ENCODE measurements at regions not wholly inside any gene's neighbourhood (a gene's known extent, or its start where the extent isn't known, plus 50 kb on each side); places are given as distances from the start of the nearest gene placed in this dataset.
"Not testable (repeated sequence)": the region's sequence is repeated elsewhere in the genome, so short reads cannot be mapped to it uniquely, and the experiment has no call there.

DNA sequence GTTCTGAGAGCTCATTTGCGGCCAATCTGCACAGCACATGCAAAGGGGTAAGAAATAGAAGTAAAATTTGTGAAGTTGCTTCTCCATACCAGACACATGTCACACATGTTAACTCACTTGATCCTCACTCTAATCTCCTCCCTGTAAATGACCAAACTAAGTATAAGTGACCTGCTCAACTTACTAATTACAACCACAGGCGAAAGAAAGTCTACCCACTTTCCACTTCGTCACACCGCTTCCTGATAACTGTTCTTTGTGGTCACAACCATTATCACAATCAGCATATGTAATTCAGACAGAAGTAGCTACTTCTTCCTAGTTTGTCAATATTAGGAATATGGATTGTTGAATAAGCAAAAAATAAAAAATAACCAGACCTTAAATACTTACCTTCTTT, 293.7 kb upstream of the CLEC14A start:
- in situ Hi-C loops (cut with HindIII; ENCODE audit: low sequenced_read_pairs) = no loop called here
- DNase-seq (ENCODE audit: low spot score) = no peak

DNA sequence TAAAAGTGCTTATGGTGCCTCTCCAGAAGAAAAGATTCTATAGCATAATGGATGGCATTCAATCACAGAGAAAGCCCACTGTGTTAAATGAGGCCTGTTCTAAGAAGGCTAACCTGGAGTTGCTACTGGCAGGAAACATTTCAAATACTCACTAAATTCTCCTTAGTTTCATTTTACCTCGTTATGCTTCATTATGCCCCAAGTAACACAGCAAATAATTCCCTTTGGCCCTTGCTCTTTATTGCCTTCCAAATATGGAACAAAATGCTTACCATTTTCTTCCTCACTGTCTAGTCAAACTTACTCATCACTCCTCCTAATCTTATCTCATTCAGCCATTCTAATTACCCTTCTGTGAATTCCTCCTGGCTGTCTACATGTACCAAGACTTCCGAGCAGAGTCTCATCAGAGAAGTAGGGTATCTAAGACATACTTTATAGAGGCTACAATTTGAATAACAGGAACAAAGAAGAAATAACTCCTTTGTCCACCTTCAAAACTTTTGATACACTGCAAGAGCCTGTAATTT, 292.1 kb upstream of the CLEC14A start:
- in situ Hi-C loops (cut with HindIII; ENCODE audit: low sequenced_read_pairs) = no loop called here
- DNase-seq (ENCODE audit: low spot score) = no peak

DNA sequence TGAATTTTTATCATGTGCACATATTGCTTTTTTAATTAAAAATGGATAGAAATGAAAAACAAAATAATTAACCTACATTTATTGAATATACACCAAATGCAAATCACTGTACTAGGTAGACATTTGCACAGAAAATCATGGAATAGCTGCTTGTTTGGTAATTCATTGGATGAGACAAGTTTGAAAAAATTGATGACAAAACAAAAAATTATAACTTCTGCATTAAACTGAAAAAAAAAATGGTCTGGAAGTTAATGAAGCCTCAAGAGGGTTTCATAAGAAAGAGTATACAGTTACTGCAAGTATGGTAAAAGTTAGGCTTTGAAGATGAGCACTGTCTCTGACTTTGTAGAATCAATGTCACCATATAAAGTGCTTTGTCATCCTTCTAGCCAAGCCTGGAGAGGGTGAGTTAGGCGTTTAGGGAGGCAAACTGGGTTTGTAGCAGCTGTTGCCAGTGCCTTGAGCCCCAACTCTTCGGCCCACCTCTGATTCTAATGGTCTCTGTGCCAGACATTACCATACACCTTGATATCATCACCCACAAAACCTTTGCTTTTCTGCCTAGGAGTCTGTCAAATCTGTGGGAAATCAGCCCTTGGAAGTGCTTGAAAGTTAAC, 291.1 kb upstream of the CLEC14A start:
- in situ Hi-C loops (cut with HindIII; ENCODE audit: low sequenced_read_pairs) = no loop called here
- no peak for DNase-seq (ENCODE audit: low spot score)

DNA sequence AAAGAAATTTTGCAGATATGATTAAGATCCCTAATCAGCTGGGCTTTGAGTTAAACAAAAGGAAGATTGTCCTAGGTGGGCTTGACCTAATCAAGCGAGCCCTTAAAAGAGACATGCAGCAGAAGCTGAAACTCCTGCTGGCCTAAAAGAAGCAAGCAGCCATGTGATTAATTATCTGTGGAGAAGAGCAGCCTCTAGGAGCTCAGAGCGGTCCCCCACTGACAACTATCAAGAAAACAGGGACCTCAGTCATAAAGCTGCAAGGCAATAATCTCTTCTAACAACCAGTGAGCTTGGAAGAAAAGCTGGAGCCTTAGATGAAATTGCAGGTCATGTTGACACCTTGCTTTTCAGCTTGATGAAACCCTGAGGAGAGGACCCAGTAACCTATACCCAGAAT, 288.9 kb upstream of the CLEC14A start:
- no peak for DNase-seq (ENCODE audit: low spot score)
- in situ Hi-C loops (cut with HindIII; ENCODE audit: low sequenced_read_pairs) = no loop called here

DNA sequence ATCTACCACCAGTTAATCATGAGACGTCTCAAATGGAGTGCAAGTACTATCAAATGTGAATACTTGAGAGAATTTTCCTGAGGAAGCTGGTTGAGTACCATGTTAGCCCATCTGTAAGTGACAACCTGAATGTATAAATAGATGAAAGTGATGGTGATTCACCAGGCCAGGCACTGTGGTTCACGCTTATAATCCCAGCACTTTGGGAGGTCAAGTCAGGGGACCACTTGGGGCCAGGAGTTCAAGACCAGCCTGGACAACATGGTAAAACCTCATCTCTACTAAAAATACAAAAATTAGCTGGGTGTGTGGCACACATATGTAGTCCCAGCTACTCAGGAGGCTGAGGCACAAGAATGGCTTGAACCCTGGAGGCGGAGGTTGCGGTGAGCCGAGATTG, 288.0 kb upstream of the CLEC14A start:
- DNase-seq (ENCODE audit: low spot score); in situ Hi-C loops (cut with HindIII; ENCODE audit: low sequenced_read_pairs): not testable (repeated sequence)

DNA sequence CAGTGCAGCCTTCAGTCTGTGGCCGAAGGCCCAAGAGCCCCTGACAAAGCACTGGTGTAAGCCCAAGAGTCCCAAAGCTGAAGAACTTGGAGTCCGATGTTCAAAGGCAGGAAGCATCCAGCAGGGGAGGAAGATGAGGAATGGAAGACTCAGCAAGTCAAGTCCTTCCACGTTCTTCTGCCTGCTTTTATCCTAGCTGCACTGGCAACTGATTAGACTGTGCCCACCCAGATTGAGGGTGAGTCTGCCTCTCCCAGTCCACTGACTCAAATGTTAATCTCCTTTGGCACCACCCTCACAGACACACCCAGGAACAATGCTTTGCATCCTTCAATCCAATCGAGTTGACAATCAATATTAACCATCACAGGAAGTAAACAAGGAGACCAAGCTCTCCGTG, 282.2 kb upstream of the CLEC14A start:
- in situ Hi-C loops (cut with HindIII; ENCODE audit: low sequenced_read_pairs); DNase-seq (ENCODE audit: low spot score): not testable (repeated sequence)

DNA sequence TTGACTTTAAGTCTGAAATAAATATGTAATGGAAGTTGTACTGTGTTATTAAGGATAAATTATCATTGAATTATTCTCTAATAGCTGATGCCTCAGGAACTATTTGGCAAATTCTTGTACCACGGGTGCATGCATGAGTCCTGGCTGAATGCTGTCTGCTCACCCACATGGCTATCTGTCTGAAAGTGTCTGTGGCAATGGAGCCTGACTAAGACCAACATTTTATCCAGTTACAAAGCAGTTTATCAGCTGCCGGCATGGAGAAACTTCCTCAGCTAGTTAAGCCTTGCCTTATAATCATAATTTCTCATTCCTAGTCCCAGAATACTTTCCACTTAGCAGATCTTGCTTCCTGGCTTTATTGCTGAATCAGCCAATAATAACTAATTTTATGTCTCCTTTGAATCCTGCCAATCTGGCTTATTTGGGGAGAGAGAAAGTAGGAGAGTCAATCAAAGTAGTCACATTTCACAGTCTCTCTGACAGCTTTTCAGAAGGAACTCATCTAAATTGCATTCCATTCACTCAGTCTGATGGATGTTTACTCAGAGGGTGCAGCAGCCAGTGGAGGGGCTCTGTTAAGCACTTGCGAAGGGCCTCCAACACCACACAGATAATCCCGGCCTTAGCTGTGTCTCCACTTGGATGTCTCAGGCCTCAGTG, 280.6 kb upstream of the CLEC14A start:
- DNase-seq (ENCODE audit: low spot score) = no peak
- in situ Hi-C loops (cut with HindIII; ENCODE audit: low sequenced_read_pairs) = no loop called here

DNA sequence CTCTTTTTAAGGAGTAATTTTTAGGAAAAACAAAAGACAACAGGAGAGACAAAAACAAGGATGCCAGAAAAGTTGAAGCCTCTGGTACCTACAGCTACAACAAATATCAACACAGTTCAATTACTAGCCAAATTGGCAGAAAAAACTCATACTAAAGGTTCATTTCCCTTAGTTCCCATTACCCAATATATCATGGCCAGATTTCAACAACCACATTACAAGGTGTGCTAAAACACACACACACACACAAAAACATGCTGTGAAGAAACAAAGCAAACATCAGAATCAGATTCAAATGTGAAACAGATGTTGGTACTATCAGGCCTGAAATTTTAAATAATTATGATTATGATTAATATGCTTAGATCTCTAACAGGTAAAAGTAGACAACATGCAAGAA, 272.7 kb upstream of the CLEC14A start:
- in situ Hi-C loops (cut with HindIII; ENCODE audit: low sequenced_read_pairs) = no loop called here
- no peak for DNase-seq (ENCODE audit: low spot score)

DNA sequence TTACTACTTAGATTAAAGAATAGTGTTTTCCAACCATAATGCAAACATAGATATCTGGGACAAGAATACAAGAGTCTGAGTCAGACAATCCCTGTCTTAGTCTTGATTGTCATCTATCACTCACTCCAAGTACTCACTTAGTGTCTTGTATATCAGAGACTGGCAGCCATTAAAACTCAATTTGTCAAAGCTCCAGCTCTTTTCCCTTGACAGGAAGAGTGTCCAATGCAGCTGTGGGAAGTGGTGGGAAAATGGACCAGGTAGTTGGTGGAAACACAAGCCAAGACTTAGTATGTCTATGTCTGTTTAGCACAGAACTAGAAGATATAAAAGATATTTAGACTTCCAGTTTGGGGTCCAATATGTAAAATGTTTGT, 271.6 kb upstream of the CLEC14A start:
- DNase-seq (ENCODE audit: low spot score) = no peak
- in situ Hi-C loops (cut with HindIII; ENCODE audit: low sequenced_read_pairs) = no loop called here

DNA sequence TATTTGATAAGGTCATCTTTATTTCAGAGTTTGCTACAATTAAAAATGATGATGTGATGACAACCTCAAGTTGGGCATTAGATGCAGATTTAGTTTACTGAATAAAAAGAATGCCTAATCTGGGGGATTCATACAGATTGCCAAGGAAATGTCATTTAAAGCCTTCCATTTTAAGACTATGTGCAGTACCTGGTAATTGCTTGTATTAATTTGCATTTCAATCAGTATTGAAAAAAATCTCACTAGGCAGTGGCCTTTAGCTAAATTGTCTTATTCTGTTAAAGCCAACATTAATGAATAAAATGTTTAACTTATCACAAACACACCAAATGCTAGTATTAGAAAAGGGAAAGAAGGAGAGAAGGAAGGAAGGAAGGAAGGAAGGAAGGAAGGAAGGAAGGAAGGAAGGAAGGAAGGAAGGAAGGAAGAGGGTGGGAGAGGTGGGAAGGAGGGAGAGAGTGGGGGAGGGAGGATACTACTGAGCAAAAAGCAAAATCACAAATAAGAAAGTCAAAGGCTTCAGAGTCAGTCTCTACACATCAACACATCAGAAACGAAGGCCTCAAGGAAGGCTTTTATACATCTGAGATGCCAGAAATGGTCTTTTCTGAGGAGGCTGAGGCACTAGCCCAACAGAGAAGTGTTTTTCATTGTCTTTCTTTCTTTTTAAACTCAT, 271.1 kb upstream of the CLEC14A start:
- in situ Hi-C loops (cut with HindIII; ENCODE audit: low sequenced_read_pairs) = no loop called here

DNA sequence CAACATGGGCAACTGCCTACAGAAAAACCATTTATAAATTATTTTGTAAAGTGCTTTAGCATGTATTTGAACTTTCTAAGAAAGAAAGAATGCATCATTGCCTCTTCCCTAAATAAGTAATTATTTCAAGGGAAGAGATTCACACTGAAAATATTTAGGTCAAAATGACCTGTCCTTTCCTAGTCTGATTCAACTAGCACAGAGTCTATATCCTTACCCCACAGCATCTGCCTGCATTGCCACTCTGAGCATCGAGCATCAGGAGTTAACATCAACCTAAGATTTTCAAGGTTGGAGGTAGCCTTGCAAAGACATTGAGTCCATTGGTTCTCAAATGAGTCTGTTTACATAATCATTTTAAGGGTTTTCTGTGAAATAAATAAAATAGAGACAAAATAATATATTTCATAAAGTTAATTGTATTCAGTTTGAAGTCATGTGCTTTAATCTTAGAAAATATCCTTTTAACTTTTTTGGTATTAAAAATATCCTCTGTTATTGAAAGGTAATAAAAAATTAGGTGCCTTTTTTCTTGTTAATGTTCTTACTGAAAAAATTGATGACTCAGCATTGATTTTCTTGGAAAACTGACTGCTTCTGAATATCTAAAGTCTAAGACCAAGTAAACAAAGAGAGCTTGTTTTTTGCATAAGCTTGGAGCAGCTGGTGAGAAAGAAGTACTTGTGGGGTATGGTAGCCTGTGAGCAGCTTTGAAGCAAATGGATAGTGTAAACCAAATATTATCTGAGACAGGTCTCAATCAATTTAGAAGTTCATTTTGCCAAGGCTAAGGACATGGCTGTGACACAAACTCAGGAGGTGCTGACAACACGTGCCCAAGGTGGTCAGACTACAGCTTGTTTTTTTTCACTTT, 269.0 kb upstream of the CLEC14A start:
- DNase-seq (ENCODE audit: low spot score) = no peak
- in situ Hi-C loops (cut with HindIII; ENCODE audit: low sequenced_read_pairs) = no loop called here

More for the DNA sequence above, 271.1 kb upstream of the CLEC14A start:
- no peak for DNase-seq (ENCODE audit: low spot score)

DNA sequence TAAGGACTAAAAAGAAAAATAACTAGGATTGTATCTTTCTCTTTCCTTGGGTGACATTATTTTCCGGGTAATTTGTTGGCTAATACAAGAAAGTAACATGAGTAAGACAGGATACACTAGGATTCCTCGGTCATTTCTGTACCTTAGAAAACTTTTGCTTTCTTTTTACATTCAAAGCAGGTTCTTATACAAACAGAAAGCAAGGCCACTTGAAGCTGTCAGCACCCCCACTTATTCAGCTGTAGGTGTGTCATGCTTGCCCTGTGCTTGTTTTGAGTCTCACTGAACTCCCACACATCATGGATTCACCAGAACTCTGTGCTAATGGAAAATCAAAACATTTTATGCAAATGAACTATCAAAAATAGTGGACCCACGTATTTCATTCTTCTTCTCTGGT, 266.8 kb upstream of the CLEC14A start:
- no peak for DNase-seq (ENCODE audit: low spot score)
- in situ Hi-C loops (cut with HindIII; ENCODE audit: low sequenced_read_pairs) = no loop called here

DNA sequence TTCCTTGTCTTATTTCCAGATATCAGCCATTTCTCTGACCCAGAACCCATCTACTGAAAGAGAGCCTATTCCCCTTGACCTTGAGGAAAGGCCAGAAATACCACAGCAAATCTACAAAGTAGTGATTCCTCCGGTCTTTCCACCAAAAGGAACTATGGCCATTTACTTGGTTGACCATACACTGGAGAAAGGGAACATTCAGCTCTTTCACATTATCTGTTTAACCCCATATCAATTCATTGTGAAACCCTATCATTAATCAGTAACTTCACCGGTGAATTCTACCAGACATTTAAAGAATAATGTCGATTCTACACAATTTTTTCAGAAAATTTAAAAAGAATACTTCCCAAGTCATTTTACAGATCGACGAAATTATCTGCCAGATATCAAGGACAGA, 265.7 kb upstream of the CLEC14A start:
- no peak for DNase-seq (ENCODE audit: low spot score)
- in situ Hi-C loops (cut with HindIII; ENCODE audit: low sequenced_read_pairs) = no loop called here

DNA sequence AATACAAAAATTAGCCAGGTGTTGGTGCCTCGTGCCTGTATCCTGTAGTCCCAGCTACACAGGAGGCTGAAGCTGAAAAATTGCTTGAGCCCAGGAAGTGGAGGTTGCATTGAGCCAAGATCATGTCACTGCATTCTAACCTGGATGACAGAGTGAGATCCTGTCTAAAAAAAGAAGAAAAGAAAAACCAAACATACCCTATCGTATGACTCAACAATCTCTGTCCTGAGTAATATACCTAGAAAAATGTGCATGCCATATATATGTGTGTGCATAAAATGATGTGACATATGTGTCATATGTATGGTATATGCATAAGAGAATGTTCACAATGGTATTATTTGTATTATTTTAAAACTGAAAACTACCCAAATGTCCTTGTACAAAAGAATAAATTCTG, 261.5 kb upstream of the CLEC14A start:
- DNase-seq (ENCODE audit: low spot score) = no peak
- in situ Hi-C loops (cut with HindIII; ENCODE audit: low sequenced_read_pairs) = no loop called here

DNA sequence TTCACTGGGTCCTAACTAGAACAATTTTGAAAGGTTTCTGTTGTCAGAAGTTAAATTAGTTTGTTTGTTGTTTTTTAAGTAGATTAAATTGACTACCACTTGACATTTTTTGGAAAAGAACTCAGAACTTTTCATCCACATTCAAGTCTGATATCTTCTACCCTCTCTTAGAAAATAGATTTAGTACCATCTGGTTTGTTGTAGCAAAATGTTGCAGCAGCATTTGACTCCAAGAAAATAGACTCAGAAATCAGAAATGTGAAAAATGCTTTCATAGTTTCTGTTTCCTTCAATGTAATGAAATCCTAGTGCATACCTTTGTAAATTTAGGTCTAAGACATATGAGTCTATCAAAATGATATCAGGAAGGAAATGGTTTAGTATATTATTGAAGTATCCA, 256.3 kb upstream of the CLEC14A start:
- no peak for DNase-seq (ENCODE audit: low spot score)
- in situ Hi-C loops (cut with HindIII; ENCODE audit: low sequenced_read_pairs) = no loop called here

DNA sequence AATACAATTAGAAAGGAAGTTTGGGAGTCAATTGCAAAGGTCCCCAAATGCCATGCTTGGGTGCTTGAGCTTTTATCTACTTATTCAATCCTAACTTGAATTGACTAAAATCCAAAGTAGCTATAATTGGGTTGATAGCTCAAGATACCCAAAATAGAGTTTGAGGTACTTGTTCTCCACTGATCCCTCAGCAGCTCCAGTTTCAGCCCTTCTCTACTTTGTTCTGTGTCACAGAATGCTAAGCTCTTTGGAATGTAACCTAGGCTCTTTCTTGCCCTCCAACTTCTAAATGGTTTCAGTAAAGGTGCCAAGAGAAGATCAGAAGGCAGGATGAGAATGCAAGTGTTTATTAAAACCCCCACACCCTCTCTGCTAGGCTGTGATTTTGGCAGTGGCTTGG, 251.4 kb upstream of the CLEC14A start:
- DNase-seq (ENCODE audit: low spot score) = no peak
- in situ Hi-C loops (cut with HindIII; ENCODE audit: low sequenced_read_pairs) = no loop called here

DNA sequence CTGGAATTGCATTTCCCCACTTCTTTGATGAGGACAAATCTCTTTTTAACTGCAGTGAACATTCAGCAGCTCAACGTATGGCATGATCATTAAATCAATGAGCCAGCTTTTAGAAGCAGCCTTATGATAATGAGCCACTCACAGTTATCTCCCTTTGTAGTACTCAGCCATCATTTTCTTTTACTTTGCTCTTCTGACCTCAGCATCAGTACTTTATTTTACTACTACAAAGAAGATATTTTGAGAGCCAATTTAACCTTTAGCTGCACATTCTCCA, 250.0 kb upstream of the CLEC14A start:
- no peak for DNase-seq (ENCODE audit: low spot score)
- in situ Hi-C loops (cut with HindIII; ENCODE audit: low sequenced_read_pairs) = no loop called here

DNA sequence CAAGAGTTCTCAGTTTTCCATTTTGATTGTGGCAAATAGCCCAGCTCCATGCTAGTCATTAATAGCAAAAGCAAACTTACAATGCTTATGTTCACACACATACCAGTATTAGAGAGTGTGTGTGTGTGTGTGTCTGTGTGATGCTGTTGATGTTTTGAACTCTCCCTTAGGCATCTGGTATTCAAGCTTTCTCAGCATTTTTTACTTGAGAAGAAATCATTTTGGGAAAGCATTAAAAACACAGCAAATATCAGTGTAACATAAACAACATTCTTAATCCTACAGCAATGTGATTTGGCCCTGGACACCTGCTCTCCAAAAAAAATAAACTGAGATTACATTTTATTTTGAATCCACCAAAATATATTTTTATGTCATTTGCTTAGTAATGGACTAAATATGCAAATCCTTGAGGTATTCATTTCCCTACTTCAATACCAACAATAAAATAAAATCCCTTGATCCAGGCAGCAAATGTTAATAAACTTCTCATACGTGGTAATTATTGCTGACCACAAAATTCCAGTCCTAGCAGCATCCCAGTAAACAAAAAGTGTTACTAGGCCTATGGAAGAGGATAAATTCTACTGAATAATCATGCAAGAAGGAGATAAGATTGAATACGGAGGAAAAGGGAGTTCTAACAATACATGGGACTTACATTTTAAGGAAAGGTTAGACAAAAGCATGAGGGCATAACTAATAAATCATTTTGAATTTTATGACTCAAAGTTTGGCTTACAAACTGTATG, 249.5 kb upstream of the CLEC14A start:
- no peak for DNase-seq (ENCODE audit: low spot score)
- in situ Hi-C loops (cut with HindIII; ENCODE audit: low sequenced_read_pairs) = no loop called here

DNA sequence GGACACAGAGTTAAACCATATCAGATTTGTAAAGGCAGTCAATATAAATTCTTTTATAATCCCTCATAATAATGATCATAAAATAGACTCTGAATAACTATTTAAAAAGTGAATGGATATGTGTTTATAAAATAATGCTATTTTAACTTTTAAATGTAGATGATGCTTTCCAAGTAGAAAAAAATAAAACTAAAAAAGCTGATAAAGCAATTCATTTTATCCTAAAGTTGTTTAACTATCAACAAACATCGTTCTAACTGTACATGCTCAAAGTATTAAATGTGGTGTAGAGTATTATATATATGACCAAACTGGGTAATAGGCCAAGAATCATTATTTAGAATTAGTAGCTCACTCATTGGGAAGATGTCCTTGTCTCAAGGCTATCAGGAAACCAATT, 248.3 kb upstream of the CLEC14A start:
- in situ Hi-C loops (cut with HindIII; ENCODE audit: low sequenced_read_pairs) = no loop called here
- no peak for DNase-seq (ENCODE audit: low spot score)
